GM21825 (cell line): ENCODE measurements at regions not wholly inside any gene's neighbourhood (a gene's known extent, or its start where the extent isn't known, plus 50 kb on each side); places are given as distances from the start of the nearest gene placed in this dataset.
"Not testable (repeated sequence)": the region's sequence is repeated elsewhere in the genome, so short reads cannot be mapped to it uniquely, and the experiment has no call there.

Experiments
- ATAC-seq: cut with Tn5 transposase; IDR thresholded peaks from one replicate; pipeline ENCODE4 v1.9.1; 2021; ENCODE audit warnings: mild to moderate bottlenecking, moderate library complexity; ENCODE audit not compliant: unreplicated experiment

- no peak for ATAC-seq
Observed at GRCh38 chr4:104330125-104330905, 164.4 kb downstream of the CXXC4 start.

GRCh38 chr4:104326991-104327694 lies 167.6 kb downstream of the CXXC4 start:
- ATAC-seq = not testable (repeated sequence)

GRCh38 chr4:104302731-104303130 lies 192.0 kb downstream of the CXXC4 start:
- no peak for ATAC-seq

- no peak for ATAC-seq
Observed at GRCh38 chr4:104294811-104295210, 199.9 kb downstream of the CXXC4 start.

GRCh38 chr4:104286867-104287266 lies 207.8 kb downstream of the CXXC4 start:
- no peak for ATAC-seq

- ATAC-seq = no peak
Observed at GRCh38 chr4:104283303-104283702, 211.4 kb downstream of the CXXC4 start.

GRCh38 chr4:104279744-104280143 lies 214.9 kb downstream of the CXXC4 start:
- no peak for ATAC-seq

- ATAC-seq = no peak
Observed at GRCh38 chr4:104272966-104273365, 221.7 kb downstream of the CXXC4 start.

- not testable (repeated sequence) for ATAC-seq
Observed at GRCh38 chr4:104269603-104270002, 225.1 kb downstream of the CXXC4 start.

GRCh38 chr4:104263100-104263499 lies 231.6 kb downstream of the CXXC4 start:
- ATAC-seq = no peak

GRCh38 chr4:104262678-104263077 lies 232.0 kb downstream of the CXXC4 start:
- no peak for ATAC-seq

GRCh38 chr4:104248726-104249125 lies 246.0 kb downstream of the CXXC4 start:
- ATAC-seq = no peak

GRCh38 chr4:104235967-104236366 lies 258.7 kb downstream of the CXXC4 start:
- no peak for ATAC-seq

GRCh38 chr4:104217526-104217925 lies 277.2 kb downstream of the CXXC4 start:
- ATAC-seq = no peak

- no peak for ATAC-seq
Observed at GRCh38 chr4:104211657-104212056, 283.0 kb downstream of the CXXC4 start.

GRCh38 chr4:104210420-104210819 lies 284.3 kb downstream of the CXXC4 start:
- no peak for ATAC-seq

- ATAC-seq = no peak
Observed at GRCh38 chr4:104206784-104207183, 287.9 kb downstream of the CXXC4 start.

GRCh38 chr4:104205116-104205515 lies 289.6 kb downstream of the CXXC4 start:
- ATAC-seq = no peak

GRCh38 chr4:104188301-104188700 lies 306.4 kb downstream of the CXXC4 start:
- no peak for ATAC-seq

- no peak for ATAC-seq
Observed at GRCh38 chr4:104169437-104169836, 325.3 kb downstream of the CXXC4 start.

- no peak for ATAC-seq
Observed at GRCh38 chr4:104166749-104167148, 327.9 kb downstream of the CXXC4 start.

- ATAC-seq = no peak
Observed at GRCh38 chr4:104163820-104164219, 330.9 kb downstream of the CXXC4 start.
